ENCODE measurements at regions not wholly inside any gene's neighbourhood (a gene's known extent, or its start where the extent isn't known, plus 50 kb on each side); places are given as distances from the start of the nearest gene placed in this dataset.
"Not testable (repeated sequence)": the region's sequence is repeated elsewhere in the genome, so short reads cannot be mapped to it uniquely, and the experiment has no call there.

DNA sequence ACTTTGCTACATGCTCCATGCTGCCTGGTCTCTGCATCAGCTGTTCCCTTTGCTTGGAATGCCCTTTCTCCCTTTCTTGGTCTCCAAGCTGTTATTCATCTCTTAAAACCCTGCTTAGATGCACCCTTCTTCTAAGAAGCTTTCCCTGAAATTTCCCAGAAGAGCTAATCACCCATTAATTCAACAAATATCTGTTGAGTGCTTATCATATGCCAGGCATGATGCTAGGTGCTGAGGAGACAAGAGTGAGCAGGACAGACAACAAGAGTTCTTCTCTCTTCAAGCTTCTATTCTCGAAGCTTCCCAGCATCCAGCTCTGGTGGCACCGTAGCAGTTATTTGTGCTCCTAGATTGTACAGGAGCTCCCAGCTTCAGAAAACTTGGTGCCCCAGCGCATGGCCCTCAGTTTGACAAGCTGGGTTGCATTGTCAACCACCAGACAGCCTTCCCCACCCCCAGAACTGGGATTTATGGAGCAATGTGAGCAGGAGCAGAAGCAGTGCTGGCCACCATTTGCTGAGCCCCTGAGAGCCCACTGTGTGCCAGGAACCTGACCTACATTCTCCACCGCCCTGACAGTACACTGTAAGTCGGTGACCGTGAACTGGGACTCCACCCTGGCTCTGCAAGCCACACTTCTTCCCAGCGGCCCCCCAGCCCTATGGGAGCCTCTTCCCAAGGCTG lies 68.0 kb upstream of the ACOT11 start:
- peaks cover 4% of the 10 kb centered on the region for H3K36me3 Mint-ChIP-seq (ENCODE audit: low read depth)
- no peaks in the 10 kb centered on the region for H3K9me3 Mint-ChIP-seq
- no peak overlapping the region for H3K27ac Mint-ChIP-seq
- H3K4me1 Mint-ChIP-seq (ENCODE audit: low read depth) = peaks cover 38% of the 10 kb centered on the region
- H3K4me3 Mint-ChIP-seq = no peak overlapping the region
- H3K27me3 Mint-ChIP-seq (ENCODE audit: low read depth) = peaks cover 14% of the 10 kb centered on the region

DNA sequence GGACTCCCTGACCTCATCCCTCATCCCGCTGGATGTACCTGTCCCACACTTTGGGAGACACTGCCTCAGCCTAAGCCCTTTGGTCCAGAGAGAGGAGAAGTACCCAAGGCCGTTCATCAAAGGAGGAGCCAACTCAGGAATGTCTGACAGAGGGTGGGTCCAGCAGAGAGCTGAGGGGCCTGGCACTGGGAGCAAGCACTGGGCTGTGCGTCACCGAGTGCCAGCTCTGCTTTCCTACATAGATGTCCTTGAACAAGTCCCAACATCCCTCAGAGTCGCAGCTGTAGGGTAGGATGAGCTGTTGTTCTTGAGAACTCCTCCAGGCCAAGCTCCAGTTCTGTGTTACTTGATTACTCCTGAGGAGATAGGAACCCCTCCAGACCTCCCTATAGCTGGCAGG lies 68.8 kb upstream of the ACOT11 start:
- Mint-ChIP-seq H3K4me3 (no peak overlapping the region), H3K27me3 (ENCODE audit: low read depth) (peaks cover 17% of the 10 kb centered on the region), H3K9me3 (no peaks in the 10 kb centered on the region), H3K36me3 (ENCODE audit: low read depth) (peaks cover 6% of the 10 kb centered on the region), H3K27ac (no peak overlapping the region), H3K4me1 (ENCODE audit: low read depth) (peaks cover 41% of the 10 kb centered on the region)

DNA sequence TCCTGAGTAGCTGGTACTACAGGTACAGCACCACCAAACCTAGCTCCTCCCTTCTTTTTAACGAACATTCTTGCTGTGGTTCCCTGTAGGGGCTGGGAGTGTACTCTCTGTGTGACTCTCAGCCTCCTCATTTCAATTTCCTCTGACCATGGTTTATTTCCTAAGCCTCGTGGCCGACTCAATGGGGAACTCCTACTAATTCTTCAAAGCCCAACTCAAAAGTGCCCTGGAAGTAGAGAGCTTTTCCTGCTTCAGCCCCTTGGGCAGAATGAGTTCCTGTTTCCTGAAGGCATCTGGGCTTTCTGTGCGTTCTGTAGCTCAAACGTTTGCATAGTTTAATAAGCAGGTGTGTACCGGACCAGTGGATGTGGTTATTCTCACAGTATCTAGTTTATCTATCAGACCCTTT lies 70.9 kb upstream of the ACOT11 start:
- Mint-ChIP-seq H3K9me3 (no peaks in the 10 kb centered on the region), H3K36me3 (ENCODE audit: low read depth) (peaks cover 6% of the 10 kb centered on the region), H3K4me1 (ENCODE audit: low read depth) (peaks cover 44% of the 10 kb centered on the region), H3K4me3 (no peak overlapping the region), H3K27ac (peak overlapping the region; percentile 18), H3K27me3 (ENCODE audit: low read depth) (peaks cover 21% of the 10 kb centered on the region)

DNA sequence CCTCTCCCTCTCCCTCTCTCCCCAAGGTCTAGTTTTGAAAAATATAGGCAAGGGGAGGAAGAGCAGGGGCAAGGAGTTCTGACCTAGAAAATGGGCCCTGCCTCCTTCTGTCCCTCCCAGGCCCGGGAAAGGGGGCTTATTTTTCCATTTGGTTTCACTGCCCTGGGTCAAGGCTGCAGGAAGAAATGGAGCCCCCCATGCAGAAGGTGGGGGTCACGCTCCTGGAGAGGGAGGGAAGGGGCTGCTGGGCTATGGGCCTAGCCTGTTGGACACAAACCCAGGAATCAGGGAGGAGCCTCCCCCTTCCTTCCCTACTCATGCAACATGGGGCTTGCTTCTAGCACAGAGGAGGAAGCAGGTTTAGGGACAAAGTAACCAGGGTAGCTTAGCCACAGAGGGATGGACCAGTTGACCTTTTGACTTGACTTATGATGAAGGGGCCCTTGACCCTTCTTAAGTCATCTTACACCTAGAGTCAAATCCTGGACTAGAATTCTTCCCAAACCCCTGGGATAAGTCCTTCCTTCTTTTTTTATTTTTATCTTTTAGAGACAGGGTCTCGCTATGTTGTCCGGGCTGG lies 70.4 kb upstream of the SSBP3 start:
- peaks cover 41% of the 10 kb centered on the region for H3K4me1 Mint-ChIP-seq (ENCODE audit: low read depth)
- peaks cover 6% of the 10 kb centered on the region for H3K36me3 Mint-ChIP-seq (ENCODE audit: low read depth)
- H3K4me3 Mint-ChIP-seq = peak overlapping the region; percentile 18
- peaks cover 21% of the 10 kb centered on the region for H3K27me3 Mint-ChIP-seq (ENCODE audit: low read depth)
- no peaks in the 10 kb centered on the region for H3K9me3 Mint-ChIP-seq
- no peak overlapping the region for H3K27ac Mint-ChIP-seq

DNA sequence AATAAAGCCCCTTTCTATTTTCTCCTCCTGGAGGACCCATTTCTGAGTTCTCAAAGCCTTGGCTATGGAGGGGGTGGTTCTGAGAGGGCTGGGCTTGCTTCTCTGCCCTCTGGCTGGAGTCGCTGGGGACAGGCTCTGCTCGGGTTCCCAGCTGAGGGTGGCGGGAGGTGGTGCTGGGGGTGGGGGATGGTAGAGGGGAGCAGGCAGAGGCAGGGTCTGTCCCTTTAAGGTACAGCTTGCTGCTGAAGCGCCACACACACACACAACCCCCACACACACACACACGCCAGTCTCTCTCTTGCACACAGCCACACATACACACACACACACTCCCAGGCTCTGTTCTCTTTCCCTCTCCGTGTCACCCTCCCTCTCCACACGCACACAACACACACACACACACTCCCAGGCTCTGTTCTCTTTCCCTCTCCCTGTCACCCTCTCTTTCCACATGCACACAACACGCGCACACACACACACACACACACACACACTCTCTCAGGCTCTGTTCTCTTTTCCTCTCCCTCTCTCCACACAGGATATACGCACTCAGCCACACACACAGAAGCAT lies 69.8 kb upstream of the SSBP3 start:
- Mint-ChIP-seq H3K27ac (no peak overlapping the region), H3K4me3 (peak overlapping the region; percentile 18), H3K36me3 (ENCODE audit: low read depth) (peaks cover 6% of the 10 kb centered on the region), H3K9me3 (no peaks in the 10 kb centered on the region), H3K27me3 (ENCODE audit: low read depth) (peaks cover 25% of the 10 kb centered on the region), H3K4me1 (ENCODE audit: low read depth) (peaks cover 35% of the 10 kb centered on the region)

DNA sequence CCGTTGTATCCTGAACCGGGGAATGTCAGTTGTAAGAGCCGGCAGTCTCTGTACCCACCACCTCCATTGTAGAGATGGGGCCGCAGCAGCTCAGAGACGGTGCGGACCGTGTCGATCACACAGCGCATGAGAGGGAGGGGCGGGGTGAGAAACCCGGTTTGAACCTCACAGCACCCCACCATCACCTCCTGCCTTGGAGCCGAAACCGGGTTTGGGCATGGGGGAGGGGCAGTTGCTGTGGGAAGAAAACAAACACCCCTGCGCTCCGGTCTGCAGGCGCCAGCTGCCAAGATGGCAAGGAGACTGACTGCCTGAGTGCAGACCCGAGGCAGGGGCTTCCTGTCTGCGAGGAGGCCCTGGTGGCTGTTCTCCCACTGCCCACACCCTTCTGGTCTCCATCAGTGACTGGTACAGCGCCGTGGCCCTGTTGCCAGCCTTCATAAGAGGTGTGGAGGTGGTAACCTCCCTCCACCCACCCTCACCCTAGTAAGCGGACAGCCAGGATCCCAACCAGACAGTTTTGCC lies 69.2 kb upstream of the SSBP3 start:
- no peaks in the 10 kb centered on the region for H3K9me3 Mint-ChIP-seq
- peaks cover 30% of the 10 kb centered on the region for H3K4me1 Mint-ChIP-seq (ENCODE audit: low read depth)
- no peak overlapping the region for H3K27ac Mint-ChIP-seq
- peaks cover 25% of the 10 kb centered on the region for H3K27me3 Mint-ChIP-seq (ENCODE audit: low read depth)
- peak overlapping the region; percentile 14 for H3K4me3 Mint-ChIP-seq
- peaks cover 6% of the 10 kb centered on the region for H3K36me3 Mint-ChIP-seq (ENCODE audit: low read depth)

DNA sequence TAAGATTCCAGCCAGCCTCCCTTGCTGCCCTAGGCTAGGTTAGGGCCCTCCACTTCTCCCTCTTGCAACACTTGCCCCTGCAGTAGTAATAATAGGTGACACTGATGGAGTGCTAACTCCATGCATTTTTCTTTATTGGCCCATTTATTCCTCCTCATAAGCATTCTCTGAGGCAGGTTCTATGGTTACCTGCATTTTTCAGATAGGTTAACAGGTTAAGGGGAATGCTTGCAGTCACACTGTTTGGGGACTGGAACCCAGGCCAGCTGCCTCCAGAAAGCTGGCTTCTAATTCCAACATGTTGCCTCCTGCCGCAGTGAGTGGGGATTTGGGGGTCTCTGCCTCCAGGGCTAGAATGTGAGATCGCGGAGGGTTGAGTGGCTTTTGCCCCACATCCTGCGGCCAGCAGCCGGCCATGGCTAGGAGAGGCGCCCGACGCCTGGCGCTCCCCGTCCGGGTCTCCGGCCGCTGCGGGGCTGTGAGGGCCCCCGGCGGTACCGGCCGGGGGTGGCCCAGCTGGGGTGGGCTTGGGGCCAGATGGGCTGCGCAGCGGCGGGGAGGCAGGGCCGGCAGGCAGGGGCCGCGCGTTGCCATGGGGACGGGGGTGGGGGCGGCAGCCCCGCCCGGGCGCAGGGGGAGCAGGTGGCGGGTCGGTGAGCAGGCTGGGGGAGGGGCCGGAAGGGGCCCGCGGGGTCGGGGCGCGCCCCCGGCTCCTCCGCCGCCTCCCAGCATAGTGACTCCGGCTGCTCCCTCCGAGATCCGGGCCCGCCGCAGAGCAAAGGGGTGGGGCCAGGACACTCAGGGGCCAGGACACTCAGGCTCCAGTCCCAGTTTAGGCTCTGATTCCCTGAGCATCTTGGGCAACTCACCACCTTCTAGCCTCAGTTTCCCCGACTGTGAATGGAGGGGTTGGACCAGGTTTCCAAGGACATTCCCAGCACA lies 68.4 kb upstream of the SSBP3 start:
- peak overlapping the region; percentile 73 for H3K4me3 Mint-ChIP-seq
- peaks cover 25% of the 10 kb centered on the region for H3K27me3 Mint-ChIP-seq (ENCODE audit: low read depth)
- H3K9me3 Mint-ChIP-seq = no peaks in the 10 kb centered on the region
- no peak overlapping the region for H3K27ac Mint-ChIP-seq
- H3K4me1 Mint-ChIP-seq (ENCODE audit: low read depth) = peaks cover 23% of the 10 kb centered on the region
- H3K36me3 Mint-ChIP-seq (ENCODE audit: low read depth) = peaks cover 4% of the 10 kb centered on the region

DNA sequence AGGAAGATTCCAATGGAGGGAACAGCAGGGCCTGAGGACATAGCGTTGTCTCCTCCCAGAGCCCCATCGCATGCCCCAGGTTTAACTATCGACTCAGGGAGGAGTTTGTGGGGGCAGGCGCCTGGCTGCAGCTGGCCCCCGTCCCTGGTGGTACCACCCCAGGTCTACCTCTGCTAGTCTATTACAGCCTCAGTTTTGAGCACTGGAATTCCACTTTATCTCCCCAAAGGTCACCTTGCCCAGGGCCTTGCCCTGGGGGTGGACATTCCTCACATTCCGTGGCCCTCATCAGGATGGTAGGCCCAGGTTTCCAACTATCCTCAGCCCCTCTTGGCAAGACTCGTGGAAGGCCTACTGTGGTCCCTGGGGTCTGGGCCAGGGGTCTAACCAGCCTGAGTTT lies 65.4 kb upstream of the SSBP3 start:
- Mint-ChIP-seq H3K27ac (no peak overlapping the region), H3K36me3 (ENCODE audit: low read depth) (peaks cover 4% of the 10 kb centered on the region), H3K4me1 (ENCODE audit: low read depth) (peaks cover 20% of the 10 kb centered on the region), H3K4me3 (no peak overlapping the region), H3K27me3 (ENCODE audit: low read depth) (peaks cover 22% of the 10 kb centered on the region), H3K9me3 (no peaks in the 10 kb centered on the region)

DNA sequence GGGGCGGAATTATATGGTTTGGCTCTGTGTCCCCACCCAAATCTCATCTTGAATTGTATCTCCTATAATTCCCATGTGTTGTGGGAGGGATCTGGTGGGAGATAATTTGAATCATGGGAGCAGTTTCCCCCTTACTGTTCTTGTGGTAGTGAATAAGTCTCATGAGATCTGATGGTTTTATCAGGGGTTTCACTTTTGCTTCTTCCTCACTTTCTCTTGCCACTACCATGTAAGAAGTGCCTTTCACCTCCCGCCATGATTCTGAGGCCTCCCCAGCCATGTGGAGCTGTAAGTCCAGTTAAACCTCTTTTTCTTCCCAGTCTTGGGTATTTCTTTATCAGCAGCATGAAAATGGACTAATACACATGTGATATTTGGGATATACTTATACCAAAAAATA lies 63.2 kb upstream of the SSBP3 start:
- peaks cover 15% of the 10 kb centered on the region for H3K27me3 Mint-ChIP-seq (ENCODE audit: low read depth)
- not testable (repeated sequence) for H3K4me3 Mint-ChIP-seq; H3K9me3 Mint-ChIP-seq; H3K27ac Mint-ChIP-seq; H3K36me3 Mint-ChIP-seq (ENCODE audit: low read depth)
- H3K4me1 Mint-ChIP-seq (ENCODE audit: low read depth) = peaks cover 12% of the 10 kb centered on the region

DNA sequence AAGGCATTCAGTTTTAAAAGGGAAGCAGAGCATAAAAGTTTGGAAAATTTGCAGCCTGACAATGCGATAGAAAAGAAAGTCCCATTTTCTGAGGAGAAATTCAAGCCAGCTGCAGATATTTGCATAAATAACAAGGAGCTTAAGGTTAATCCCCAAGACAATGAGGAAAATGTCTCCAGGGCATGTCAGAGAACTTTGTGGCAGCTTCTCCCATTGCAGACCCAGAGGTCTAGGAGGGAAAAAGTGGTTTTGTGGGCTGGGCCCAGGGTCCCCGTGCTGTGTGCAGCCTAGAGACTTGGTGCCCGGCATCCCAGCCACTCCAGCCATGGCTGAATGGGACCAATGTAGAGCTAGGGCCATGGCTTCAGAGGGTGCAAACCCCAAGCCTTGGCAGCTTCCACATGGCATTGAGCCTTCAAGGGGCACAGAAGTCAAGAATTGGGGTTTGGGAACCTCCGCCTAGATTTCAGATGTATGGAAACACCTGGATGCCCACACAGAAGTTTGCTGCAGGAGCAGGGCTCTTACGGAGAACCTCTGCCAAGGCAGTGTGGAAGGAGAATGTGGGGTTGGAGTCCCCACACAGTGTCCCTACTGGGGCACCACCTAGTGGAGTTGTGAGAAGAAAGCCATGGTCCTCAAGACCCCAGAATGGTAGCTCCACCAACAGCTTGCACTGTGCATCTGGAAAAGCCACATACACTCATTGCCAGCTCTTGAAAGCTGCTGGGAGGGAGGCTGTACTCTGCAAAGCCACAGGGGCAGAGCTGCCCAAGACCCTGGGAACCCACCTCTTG lies 62.3 kb upstream of the SSBP3 start:
- not testable (repeated sequence) for H3K27me3 Mint-ChIP-seq (ENCODE audit: low read depth); H3K36me3 Mint-ChIP-seq (ENCODE audit: low read depth)

DNA sequence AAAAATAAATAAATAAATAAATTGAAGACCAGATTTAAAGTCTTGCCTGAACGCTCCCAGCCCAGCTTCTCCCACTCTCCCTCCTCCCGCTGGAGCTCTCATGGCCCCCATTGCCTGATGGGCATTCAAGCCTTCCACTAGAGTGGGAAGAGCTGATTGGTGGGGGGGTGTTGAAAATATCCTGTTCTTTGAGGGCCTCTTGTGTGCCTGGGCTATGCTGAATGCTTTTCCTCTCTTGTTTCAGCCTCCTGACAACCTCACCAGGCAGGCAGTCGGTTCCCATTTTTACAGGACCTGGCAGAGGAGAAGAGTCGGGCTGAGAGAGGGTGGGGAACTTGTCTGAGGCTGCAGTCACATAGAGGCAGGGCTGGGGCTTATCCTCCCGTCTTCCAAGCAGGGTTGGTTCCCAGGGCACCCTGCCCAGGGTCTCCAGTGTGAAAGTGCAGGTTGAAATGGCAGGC lies 59.2 kb upstream of the SSBP3 start:
- H3K36me3 Mint-ChIP-seq (ENCODE audit: low read depth) = no peaks in the 10 kb centered on the region
- H3K4me3 Mint-ChIP-seq = no peak overlapping the region
- H3K27ac Mint-ChIP-seq = no peak overlapping the region
- H3K4me1 Mint-ChIP-seq (ENCODE audit: low read depth) = peaks cover 18% of the 10 kb centered on the region
- no peaks in the 10 kb centered on the region for H3K27me3 Mint-ChIP-seq (ENCODE audit: low read depth)
- H3K9me3 Mint-ChIP-seq = no peaks in the 10 kb centered on the region

More for the DNA sequence above, 62.3 kb upstream of the SSBP3 start:
- H3K4me1 Mint-ChIP-seq (ENCODE audit: low read depth) = peaks cover 14% of the 10 kb centered on the region
- not testable (repeated sequence) for H3K9me3 Mint-ChIP-seq, H3K4me3 Mint-ChIP-seq, H3K27ac Mint-ChIP-seq

DNA sequence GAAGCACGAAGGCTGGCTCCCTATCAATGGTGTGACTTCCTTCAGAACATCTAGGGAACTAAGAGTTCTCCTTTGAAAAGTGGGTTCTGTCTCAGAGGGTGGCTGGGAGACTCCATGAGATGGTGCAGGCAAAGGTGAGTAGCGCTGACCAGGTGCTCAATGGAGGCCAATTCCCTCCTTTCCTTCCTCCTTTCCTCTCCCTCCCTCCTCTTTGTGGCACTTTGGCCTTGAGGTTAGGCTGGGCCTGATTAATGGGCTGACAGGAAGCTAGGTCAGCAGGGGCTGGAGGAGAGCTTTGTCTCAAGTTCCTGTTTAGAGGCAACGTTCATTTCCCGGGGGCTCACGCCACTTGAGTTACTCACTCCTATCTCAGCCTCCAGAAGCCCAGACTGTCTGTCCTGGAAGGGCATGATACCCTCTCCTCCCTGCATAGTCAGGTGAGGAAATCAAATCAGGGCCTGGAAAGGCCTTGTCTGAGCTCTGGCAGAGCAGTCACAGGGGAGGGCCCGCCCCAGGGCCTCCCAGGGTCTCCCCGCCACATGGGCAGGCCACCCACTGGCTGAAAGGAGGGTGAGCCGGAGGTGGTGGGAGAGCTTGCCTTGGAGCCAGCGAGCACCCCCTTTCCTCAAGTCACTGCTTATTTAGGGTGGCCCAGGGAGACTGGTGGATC lies 58.4 kb upstream of the SSBP3 start:
- no peak overlapping the region for H3K27ac Mint-ChIP-seq

DNA sequence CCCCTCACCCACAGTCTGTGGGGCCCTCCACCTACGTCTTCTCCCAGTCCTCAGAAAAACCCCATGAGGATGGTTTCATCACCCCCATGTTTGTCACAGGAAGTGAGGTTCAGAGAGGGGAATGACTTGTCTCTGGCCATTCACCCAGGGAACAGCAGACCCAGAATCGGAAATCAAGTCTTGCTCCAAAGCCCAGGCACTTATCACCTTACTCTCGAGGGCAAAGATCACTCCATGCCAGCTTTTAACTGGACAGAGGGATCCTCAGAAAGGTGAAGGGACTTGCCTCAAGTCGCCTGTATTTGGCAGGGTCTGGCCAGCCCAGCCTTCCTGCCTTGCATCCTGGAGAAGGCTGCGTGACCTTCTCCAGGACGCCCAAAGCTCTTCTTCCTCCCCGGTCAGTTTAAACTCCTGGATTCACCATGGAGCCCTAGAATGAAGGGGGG lies 57.9 kb upstream of the SSBP3 start:
- peak overlapping the region; percentile 62 for H3K27ac Mint-ChIP-seq
- H3K27me3 Mint-ChIP-seq (ENCODE audit: low read depth) = no peaks in the 10 kb centered on the region
- H3K4me1 Mint-ChIP-seq (ENCODE audit: low read depth) = peaks cover 23% of the 10 kb centered on the region
- no peaks in the 10 kb centered on the region for H3K9me3 Mint-ChIP-seq
- H3K4me3 Mint-ChIP-seq = no peak overlapping the region
- no peaks in the 10 kb centered on the region for H3K36me3 Mint-ChIP-seq (ENCODE audit: low read depth)

More for the DNA sequence above, 58.4 kb upstream of the SSBP3 start:
- Mint-ChIP-seq H3K4me1 (ENCODE audit: low read depth) (peaks cover 24% of the 10 kb centered on the region), H3K9me3 (no peaks in the 10 kb centered on the region), H3K36me3 (ENCODE audit: low read depth) (no peaks in the 10 kb centered on the region), H3K27me3 (ENCODE audit: low read depth) (no peaks in the 10 kb centered on the region), H3K4me3 (no peak overlapping the region)
